ENCODE measurements at regions not wholly inside any gene's neighbourhood (a gene's known extent, or its start where the extent isn't known, plus 50 kb on each side); places are given as distances from the start of the nearest gene placed in this dataset.

GRCh38 chr14:101681795-101682194 is 79.7 kb upstream of the PPP2R5C start (continued):
- no peak for TF ChIP-seq CHD7 (IDR thresholded peaks at IDR 0.05; ENCODE audit: insufficient replicate concordance, low read length)
- TF ChIP-seq MAFK (IDR thresholded peaks at IDR 0.05; ENCODE audit: low read depth, low read length): no peak
- TF ChIP-seq SAP30 (IDR thresholded peaks at IDR 0.05; ENCODE audit: insufficient read depth, insufficient replicate concordance, low read length): no peak
- TF ChIP-seq CHD2 (IDR thresholded peaks at IDR 0.05; ENCODE audit: low read length): no peak
- TF ChIP-seq SP2 (IDR thresholded peaks at IDR 0.05; ENCODE audit: low read length): no peak
- no peak for TF ChIP-seq KDM4A (IDR thresholded peaks at IDR 0.05; ENCODE audit: low read depth, low read length, severe bottlenecking)
- TF ChIP-seq RFX5 (IDR thresholded peaks at IDR 0.05; ENCODE audit: borderline replicate concordance, low read depth, low read length): no peak
- no peak for TF ChIP-seq CBX8 (IDR thresholded peaks at IDR 0.05; ENCODE audit: borderline replicate concordance, low read depth, low read length)
- no peak for TF ChIP-seq KDM5A (IDR thresholded peaks at IDR 0.05; ENCODE audit: low read length)
